CD1c-positive myeloid dendritic cell (primary cell): ENCODE measurements at regions not wholly inside any gene's neighbourhood (a gene's known extent, or its start where the extent isn't known, plus 50 kb on each side); places are given as distances from the start of the nearest gene placed in this dataset.
"Not testable (repeated sequence)": the region's sequence is repeated elsewhere in the genome, so short reads cannot be mapped to it uniquely, and the experiment has no call there.

Experiments used
- DNase-seq: peaks from one replicate; pipeline ENCODE4 v3.0.0-alpha.2; 2016; ENCODE audit errors: extremely low spot score

DNA sequence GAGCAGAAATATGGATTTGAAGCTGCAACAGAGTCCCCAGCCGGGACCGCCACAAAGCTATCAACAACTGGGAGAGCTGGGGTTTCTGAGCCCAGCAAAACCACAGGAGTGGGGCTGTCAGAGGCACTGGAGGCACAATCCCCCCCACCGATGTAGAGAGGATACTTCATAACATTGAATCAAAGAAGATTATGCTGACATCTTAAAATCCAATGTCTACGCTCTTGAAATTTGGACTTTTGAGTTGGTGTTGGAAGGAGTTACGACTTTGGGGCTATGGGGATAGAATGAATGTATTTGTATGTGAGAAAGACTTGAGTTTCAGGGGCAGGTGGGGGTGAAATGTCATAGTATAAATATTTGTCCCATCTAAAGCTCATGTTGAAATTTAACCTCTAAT lies 1121.6 kb upstream of the CDH8 start:
- DNase-seq: no peak

DNA sequence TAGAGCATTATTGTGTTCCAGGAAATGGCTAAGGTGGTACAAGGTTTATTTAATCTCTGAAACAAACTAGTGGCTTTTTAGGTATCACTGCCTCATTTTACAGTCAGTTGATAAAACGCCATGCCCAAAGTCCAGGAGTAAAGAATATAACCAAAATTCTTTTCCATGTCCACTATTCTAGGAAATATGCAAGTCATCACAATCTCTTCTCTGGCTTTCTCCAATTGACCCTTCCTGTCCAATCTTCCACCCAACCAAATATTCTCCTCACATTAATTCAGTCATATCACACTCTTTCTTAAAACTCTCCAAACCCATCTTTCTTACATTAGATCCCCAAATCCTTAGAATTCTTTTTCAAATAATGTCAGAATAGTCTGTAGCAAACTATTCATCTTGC lies 1110.0 kb upstream of the CDH8 start:
- no peak for DNase-seq

DNA sequence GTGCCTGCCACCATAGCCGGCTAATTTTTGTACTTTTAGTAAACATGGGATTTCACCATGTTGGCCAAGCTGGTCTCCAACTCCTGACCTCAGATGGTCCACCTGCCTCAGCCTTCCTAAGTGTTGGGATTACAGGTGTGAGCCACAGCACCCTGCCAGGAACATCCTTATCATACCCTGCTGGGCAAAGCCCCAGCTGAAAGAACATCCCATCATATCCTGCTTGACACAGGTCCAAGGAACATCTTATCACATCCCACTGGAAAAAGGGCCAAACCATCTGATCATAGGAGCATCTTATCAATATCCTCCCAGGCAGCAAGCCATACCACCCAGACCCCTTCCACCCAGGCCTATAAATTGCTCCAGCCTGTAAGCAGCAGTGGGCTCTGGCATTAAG lies 1109.2 kb upstream of the CDH8 start:
- DNase-seq: no peak

DNA sequence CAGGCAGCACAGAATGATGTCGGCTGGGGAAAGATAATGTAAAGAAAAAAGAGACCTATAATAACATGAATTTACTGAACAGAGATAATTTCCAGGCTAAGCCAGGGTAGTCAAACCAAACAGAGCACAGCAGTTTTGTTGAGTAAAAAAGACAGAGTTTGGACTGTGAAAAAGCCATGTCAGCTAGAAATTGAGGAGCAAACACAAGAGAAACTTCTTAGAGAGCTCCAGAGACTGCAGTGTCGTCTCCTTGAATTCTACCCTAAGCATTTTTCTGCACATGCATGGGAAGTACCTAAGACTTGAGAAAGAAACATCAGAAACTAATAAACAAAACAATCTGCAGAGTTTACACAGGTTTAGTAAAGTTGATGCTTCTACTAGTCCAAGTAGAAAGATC lies 1098.8 kb upstream of the CDH8 start:
- DNase-seq: no peak

DNA sequence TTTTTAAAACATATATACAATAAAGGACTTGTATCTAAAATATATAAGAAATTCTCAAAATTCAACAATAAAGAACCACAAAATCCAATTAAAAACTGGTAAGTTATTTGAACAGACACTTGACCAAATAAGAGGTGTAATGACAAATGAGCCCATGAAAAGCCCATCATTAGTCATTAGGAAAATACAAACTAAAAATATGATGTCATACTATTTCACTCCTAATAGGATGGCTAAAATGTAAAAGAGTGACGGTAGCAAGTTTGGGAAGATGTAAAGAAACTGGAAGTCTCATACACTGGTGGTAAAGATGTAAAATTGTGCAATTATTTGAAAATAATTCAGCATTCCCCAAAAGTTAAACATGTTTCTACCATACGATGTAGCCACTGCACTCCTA lies 1095.3 kb upstream of the CDH8 start:
- no peak for DNase-seq

DNA sequence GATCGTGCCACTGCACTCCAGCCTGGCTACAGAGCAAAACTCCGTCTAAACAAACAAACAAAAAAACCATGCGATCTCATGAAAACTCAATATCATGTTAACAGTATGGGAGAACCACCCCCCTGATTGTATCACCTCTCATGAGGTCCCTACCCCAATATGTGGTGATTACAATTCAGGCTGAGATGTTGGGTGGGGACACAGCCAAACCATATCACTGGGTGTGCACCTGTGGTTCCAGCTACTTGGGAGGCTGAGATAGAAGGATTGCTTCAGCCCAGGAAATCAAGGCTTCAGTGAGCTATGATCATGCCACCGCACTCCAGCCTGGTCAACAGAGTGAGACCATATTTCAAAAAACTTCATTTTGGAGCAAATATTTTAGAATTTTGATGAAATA lies 1094.7 kb upstream of the CDH8 start:
- DNase-seq: no peak

DNA sequence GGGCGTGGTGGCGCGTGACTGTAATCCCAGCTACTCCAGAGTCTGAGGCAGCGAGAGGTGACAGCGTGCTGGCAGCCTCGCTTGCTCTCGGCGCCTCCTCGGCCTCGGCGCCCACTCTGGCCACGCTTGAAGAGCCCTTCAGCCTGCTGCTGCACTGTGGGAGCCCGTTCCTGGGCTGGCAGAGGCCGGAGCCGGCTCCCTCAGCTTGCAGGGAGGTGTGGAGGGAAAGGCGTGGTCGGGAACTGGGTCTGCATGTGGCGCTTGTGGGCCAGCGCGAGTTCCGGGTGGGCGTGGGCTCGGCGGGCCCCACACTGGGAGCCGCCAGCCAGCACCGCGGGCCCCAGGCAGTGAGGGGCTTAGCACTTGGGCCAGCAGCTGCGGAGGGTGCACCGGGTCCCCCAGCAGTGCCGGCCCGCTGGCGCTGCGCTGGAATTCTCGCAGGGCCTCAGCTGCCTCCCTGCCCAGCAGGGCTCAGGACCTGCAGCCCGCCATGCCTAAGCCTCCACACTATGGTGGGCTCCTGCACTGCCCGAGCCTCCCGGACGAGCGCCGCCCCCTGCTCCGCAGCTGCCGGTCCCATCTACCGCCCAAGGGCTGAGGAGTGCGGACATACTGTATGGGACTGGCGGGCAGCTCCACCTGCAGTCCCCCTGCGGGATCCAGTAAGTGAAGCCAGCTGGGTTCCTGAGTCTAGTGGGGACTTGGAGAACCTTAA lies 1093.3 kb upstream of the CDH8 start:
- DNase-seq: no peak

DNA sequence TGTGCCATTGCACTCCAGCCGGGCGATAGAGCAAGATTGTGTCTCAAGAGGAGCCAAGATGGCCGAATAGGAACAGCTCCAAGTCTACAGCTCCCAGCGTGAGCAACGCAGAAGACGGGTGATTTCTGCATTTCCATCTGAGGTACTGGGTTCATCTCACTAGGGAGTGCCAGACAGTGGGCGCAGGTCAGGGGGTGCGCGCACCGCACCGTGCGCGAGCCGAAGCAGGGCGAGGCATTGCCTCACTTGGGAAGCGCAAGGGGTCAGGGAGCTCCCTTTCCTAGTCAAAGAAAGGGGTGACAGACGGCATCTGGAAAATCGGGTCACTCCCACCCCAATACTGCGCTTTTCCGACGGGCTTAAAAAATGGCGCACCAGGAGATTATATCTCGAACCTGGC lies 1083.7 kb upstream of the CDH8 start:
- DNase-seq: not testable (repeated sequence)

DNA sequence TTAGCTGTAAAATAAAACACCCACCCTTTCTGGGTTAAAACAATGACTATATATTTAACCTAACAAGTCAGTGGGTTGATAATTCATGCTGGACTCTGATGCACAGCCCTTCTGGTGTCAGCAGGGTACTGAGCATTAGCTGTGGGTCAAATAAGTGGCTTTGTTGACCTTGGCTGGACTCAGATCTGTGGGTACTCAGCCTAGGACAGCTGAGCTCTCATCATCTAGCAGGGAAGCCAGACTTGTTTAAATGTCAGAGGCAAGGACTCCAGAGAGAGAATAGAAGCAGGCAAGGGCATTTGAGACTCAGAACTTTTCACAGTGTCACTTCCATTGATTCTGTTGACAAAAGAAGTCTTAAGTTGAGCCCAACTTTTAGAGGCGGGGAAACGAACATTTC lies 1063.8 kb upstream of the CDH8 start:
- no peak for DNase-seq

DNA sequence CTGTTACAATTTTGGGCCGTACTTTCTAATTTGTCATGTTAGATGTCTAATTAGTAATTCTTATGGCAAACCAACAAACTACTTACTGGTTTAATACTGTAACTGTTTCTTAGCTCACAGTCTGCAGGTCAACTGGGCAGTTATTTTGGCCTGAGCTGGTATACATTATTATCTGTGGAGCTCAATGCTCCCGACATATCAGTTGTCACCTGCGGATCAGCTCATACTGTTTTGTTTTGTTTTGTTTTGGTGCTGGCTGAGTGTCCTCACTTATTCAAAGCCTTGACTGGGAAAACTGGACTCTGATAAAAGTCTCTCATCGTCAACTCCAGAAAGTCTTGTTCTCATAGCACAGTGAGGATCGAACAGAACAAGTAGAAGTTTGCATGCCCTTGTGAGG lies 1060.6 kb upstream of the CDH8 start:
- no peak for DNase-seq

DNA sequence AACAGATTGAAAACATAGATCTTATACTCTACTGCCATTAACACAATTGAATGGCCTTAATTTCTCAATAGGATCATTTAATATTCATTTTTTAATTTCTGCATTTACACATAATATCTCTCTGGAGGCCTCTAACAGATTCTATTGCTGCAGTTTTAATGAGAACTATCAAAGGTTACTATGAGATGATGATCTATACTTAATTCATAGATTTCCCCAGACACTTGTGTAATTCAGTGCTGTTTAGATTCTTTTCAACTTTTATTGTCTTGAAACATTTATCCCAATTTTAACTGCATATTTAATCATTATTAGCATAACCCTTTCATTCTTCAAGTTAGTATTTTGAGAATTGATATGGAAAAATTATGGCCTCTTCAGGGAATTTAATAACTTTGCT lies 1056.5 kb upstream of the CDH8 start:
- DNase-seq: no peak

DNA sequence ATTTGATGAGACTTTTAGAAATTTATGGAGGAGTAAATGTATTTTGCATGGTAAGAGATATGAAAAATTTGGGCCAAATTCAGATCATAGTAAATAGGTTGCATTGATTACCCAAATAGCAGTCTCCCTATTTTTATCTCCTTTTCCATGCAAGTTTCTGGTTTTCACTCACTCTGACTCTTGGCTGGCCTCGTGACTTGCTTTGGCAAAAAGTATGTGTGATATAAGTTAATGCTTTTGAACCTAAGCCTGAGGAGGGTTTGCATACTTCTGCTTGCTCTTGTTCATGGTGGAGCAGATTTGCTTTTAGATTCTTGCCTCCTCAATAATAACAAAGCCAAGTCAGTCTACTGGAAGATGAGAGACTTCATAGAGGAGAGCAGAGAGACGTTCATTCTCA lies 1045.9 kb upstream of the CDH8 start:
- DNase-seq: no peak

DNA sequence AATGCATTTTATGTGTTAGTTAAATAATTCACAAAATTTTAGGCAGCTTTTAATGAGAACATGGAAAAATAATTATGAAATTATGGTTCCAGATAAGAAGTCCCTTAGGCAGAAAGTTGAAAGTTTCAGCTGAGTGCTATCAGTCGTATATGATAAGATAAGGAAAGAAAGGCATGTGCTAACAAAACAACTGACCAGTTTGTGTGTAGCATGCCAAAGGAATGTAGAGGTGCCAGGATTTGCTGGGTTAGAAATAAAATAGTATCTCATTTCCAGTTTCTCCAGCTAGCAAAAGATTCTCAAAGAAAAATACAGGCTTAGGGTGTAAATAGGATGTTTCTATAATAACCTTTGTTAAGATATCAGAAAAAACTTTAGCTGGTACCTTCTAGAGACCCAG lies 1044.5 kb upstream of the CDH8 start:
- DNase-seq: no peak

DNA sequence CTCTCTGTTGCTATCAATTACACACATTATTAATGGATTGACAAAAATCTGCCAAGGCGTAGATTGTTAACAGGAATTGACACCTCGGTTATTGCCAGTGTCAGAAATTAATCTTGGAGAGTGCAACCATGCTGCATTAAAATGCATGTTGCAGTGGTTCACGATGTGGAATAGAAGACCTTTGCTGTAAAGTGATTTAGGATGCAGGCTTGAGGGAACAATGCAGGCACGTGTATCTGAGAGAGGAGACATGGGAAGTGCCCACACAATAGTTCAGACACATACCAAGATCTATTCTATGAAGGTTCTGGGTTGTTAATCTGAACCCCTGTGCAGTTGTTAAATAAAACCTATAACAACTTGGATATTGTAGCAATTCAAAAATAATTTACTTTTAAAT lies 1032.8 kb upstream of the CDH8 start:
- no peak for DNase-seq

DNA sequence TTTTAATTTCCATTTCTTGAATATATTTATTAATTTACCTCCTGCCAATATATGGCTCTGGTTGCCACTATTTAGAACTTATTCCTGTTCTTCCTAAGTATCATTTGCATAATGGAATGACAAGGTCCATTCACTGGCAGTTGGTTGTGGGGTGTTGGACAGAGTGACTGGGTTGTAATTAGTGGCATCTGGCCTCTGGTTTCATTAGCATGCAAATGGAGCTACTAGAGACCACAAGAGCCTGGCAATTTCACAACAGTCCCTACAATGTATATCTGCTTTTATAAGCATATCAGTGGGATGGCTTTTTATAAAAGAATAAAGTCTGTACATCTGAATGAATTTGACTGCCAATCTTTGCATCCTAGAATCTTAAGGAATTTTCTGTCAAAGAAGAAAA lies 1030.9 kb upstream of the CDH8 start:
- DNase-seq: no peak

DNA sequence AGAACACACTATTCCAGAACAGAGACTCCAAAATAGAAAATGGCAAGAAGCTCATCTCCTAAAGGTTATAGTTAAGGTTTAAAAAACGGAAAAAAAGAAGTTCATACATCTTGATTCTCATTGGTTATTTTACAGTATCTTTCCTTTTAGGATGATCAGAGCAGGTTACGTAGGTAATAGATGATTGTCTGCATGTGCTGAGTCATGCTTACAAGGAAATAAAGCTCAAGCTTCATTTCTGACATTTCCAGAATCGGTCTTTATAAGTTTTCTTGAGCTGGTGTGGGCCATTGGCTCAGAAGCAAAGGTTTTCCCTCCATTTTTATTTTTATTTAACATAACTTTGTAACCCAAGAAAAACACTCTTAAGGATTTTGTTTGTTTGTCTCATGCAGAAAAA lies 1030.3 kb upstream of the CDH8 start:
- DNase-seq: no peak

DNA sequence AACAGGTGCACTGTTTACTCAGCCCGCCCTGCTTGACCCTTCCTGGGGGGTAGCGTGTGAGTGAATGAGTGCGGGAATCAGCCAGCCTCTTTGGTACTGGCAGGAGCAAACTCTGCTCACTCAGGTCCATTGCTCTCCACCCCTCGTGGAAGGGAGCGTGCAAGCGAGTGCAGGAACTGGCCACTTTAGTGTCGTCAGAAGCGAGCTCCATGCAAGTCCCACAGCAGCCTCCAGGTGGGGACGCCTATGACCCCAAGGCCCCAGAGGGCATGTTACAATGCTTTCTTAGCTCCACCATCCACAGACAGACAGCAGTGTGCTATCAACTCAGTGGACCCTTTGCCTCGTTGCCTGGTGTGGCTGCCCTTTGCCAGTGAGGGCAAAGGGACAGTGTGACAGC lies 1025.1 kb upstream of the CDH8 start:
- DNase-seq: no peak

DNA sequence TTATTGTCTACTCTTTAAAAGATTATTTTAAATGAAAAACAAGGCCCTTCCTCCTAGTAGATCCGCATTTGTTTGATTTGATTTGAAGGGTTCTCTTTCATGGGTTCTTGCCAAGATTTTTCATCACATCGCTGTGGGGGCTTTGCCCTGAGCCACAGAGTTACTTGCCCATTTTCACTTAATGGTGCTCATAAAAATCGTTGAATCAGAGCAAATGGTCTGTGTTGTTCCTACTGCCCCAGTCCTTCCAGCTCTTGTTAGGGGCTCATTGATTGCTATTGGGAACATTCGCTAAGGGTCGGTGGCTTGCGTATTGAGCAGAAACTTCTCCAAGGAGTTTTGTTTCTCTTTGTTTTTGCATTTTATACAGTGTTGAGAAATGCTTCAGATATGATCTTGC lies 1023.4 kb upstream of the CDH8 start:
- DNase-seq: no peak

DNA sequence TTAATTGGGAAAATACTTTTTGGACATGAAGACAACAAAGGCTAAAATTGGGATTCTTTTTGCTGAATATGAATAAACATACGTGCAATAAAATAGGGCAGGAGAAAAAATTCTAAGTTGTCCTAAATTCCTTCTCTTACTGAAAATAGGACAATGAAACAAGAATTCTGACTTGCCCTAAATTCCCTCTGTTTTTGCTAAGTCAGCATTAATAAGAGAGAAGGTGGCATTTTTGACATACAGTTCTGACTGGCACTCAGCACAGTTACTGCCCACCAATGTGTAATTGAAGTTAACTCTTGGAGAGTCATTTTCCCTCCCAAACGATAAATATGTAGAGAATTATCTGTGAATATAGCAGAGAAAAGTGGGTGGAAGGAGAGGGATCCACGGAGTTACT lies 1021.1 kb upstream of the CDH8 start:
- DNase-seq: no peak

DNA sequence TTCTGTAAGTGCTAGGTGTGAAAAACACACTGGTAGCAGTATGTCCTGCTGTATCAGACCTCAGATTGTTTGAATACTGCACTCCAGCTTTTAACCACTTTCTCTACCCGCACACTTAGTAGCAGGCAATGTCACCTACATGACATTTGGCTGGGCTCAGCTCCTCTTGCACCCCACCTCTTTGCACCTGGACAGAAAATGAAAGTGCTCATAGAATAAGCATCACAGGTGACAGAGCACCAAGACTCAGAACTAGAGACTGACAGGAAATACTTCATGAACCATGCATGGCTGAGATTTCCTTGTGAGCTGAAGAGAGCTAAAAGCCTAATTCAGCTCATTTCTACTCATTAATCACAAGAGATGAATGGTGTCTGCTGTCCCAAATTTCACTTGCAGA lies 1014.2 kb upstream of the CDH8 start:
- DNase-seq: no peak

DNA sequence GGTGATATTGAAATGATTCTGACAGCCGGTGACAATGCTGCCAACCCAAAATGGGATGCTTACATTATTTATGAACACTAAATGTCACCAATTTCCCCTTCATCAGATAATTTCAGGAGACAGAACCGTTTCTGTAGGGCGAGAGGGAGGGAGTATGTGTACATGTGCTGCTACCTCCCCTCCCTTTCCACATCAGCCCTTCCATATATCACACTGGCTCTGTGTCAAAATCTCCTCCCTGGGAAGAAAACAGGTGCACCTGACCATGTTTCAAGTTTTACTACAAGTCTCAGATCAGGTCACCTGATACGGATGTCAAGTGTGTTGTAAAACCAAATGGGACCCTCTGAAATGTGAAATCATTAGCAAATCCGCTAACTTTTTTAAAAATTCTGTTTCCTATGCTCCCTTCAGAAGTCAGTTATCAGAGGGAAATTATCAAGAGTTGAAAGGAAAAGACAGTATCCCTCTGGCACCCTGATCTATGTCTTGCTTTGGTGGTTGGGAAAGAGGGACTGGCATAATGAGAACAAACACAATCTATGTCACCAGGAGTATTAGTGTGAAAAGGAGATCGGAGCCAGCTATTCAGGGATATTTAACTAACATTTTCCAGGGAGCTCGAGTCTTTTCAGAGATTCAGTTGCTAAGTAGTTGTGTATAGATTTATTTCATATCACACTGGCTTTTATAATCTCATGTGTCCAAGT lies 1002.3 kb upstream of the CDH8 start:
- DNase-seq: no peak

DNA sequence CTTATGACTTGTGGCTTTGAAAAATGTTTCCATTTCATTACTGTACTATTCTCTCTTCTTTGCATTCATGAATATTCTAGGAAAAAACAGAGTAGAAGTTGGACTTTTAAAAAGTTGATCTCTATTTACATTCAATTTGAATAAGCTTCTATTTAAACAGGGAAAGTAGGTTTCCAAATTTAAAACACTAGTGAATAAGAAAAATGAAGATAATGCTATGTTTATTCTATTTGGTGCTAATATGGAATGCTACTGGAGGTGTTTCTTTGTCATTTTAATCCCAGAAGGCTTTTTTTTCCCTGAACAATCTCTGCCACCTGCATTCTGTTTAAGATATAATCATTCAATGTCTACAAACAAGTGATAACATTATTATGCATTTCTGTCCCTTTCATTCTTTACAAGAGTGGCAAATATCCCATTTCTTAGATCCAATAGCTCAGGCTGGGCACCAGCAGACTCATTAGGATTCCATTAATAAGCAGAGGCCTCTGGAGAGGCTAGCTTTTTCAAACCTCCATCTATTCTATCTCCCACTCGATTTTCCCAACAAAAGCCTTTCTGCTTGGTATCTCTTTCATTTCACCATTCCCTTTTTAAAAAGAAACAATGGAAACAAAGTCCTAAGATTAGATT lies 1001.6 kb upstream of the CDH8 start:
- DNase-seq: no peak

DNA sequence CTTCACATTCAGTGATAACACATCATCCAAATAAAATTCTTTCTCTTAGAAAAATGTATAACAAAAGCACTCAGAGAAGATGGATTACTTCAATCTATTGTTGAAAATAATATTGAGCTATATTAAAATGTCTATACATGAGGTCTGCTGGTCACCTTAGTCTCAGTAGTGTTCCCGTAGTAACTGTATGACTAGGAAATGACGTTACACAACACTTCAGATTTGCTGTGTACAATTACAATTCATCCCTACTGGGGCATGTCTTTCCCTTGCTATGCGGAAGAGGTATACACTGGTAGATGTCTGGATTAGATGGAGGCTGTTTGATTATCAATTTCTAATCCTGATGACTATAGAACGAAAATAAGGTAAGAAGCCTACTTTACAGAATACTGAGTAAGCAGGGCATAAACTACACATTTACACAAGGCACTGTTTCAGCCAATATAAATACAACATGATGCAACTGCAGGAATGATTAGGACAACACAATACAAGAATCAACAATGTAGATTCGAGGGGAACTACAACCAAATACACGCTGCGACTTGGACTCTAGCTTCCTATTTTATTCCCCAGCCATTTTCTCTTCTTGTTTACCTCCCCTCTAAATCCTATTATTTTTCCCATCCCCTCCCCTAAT lies 982.5 kb upstream of the CDH8 start:
- DNase-seq: no peak
